ENCODE measurements at regions not wholly inside any gene's neighbourhood (a gene's known extent, or its start where the extent isn't known, plus 50 kb on each side); places are given as distances from the start of the nearest gene placed in this dataset.

GRCh38 chr6:104625536-104625935 lies 234.2 kb downstream of the HACE1 start:
- no peak for DNase-seq (ENCODE audit: low spot score)
- Histone ChIP-seq H3K9me3 (ENCODE audit: control insufficient read depth in 4 of 4, low read length in 3 of 4) (peaks cover 0 to 3% (median 0%) of the 10 kb centered on the region in 4 donors), H3K4me3 (ENCODE audit: low read depth in 1 of 3, low read length in 3 of 3) (no peak overlapping the region), H3K36me3 (ENCODE audit: control insufficient read depth in 4 of 4, insufficient read depth in 3 of 4, low read depth in 1 of 4, low read length in 3 of 4) (no peaks in the 10 kb centered on the region), H3K9ac (ENCODE audit: low read depth in 1 of 2, low read length in 2 of 2) (no peak overlapping the region), H3K27ac (ENCODE audit: low read depth in 1 of 2, low read length in 2 of 2) (no peak overlapping the region), H3K4me1 (ENCODE audit: control insufficient read depth in 4 of 4, insufficient read depth in 4 of 4, low read length in 3 of 4) (no peaks in the 10 kb centered on the region), H3K27me3 (ENCODE audit: control insufficient read depth in 4 of 4, insufficient read depth in 4 of 4, low read length in 3 of 4) (peaks cover 0 to 2% (median 0%) of the 10 kb centered on the region in 4 donors)
- TF ChIP-seq GABPA (IDR thresholded peaks at IDR 0.05 in 1 of 2, conservative IDR thresholded peaks at IDR 0.05 in 1 of 2) (no peak), FOXA1 (IDR thresholded peaks at IDR 0.05) (no peak), MAX (IDR thresholded peaks at IDR 0.05) (no peak), HNF4G (IDR thresholded peaks at IDR 0.05) (no peak)
- 72% methylated on average over 5 of the region's 5 CpGs for WGBS

GRCh38 chr6:104623052-104623690 lies 236.5 kb downstream of the HACE1 start:
- WGBS: 36% methylated on average over 9 of the region's 9 CpGs
- TF ChIP-seq REST (IDR thresholded peaks at IDR 0.05) (no peak), JUND (IDR thresholded peaks at IDR 0.05) (no peak), CTCF (IDR thresholded peaks at IDR 0.05; ENCODE audit: low read depth, low read length, missing input control) (no peak), RAD21 (IDR thresholded peaks at IDR 0.05) (no peak), SP1 (IDR thresholded peaks at IDR 0.05) (no peak), YY1 (IDR thresholded peaks at IDR 0.05) (no peak), MAX (IDR thresholded peaks at IDR 0.05) (no peak), TAF1 (conservative IDR thresholded peaks at IDR 0.05) (no peak), ATF3 (IDR thresholded peaks at IDR 0.05) (no peak), RXRA (IDR thresholded peaks at IDR 0.05) (no peak), FOXA1 (IDR thresholded peaks at IDR 0.05) (no peak)

More at GRCh38 chr6:104623052-104623690, 236.5 kb downstream of the HACE1 start:
- Histone ChIP-seq H3K4me1 (ENCODE audit: control insufficient read depth in 4 of 4, insufficient read depth in 4 of 4, low read length in 3 of 4) (no peaks in the 10 kb centered on the region), H3K9ac (ENCODE audit: low read depth in 1 of 2, low read length in 2 of 2) (no peak overlapping the region), H3K4me3 (ENCODE audit: low read depth in 1 of 3, low read length in 3 of 3) (no peak overlapping the region), H3K9me3 (ENCODE audit: control insufficient read depth in 4 of 4, low read length in 3 of 4) (peaks cover 0 to 3% (median 0%) of the 10 kb centered on the region in 4 donors), H3K27me3 (ENCODE audit: control insufficient read depth in 4 of 4, insufficient read depth in 4 of 4, low read length in 3 of 4) (peaks cover 0 to 2% (median 0%) of the 10 kb centered on the region in 4 donors), H3K27ac (ENCODE audit: low read depth in 1 of 2, low read length in 2 of 2) (no peak overlapping the region), H3K36me3 (ENCODE audit: control insufficient read depth in 4 of 4, insufficient read depth in 3 of 4, low read depth in 1 of 4, low read length in 3 of 4) (no peaks in the 10 kb centered on the region)
- DNase-seq (ENCODE audit: low spot score): no peak

All from liver (tissue), 8 donors.